Stimulated activated CD4-positive, alpha-beta T cell treated with anti-CD3 and anti-CD28 coated beads, TNF-alpha, amount 100 ng/mL, for 24 hours (primary cell): ENCODE measurements at regions not wholly inside any gene's neighbourhood (a gene's known extent, or its start where the extent isn't known, plus 50 kb on each side); places are given as distances from the start of the nearest gene placed in this dataset.
"Not testable (repeated sequence)": the region's sequence is repeated elsewhere in the genome, so short reads cannot be mapped to it uniquely, and the experiment has no call there.

ENCODE experiments used
- DNase-seq, 3 experiments: peaks; one replicate each; pipeline ENCODE4 v3.0.0-alpha.2; 2020; ENCODE audit warnings: low read depth in 3 of 3

DNA sequence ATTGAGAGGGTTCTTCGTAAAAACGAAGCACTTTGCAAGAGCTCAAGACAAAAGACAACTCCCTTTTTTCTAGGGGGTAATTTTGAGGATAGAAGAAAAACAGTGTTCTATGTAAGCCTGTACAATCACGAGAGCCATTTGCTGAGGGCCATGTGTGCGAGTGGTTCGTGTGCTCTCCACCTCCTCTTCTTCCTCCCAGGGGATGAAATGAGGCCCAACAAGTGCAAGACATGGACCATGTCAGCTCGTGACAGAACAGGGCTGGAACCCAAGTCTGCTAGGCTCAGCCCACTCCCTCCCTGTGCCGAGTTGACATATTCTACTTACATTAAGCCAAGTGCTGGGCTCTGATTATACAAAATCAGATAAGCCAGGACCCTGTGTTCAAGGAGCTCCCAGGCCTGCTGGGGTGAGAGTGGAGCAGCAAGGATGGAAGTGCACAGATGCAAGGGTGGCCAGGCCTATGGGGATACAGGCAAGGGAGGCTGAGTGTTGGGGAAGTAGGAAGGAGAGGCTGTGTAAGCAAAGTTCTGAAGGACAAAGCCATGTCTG, 97.9 kb upstream of the MSX2 start:
- DNase-seq, result no peak

DNA sequence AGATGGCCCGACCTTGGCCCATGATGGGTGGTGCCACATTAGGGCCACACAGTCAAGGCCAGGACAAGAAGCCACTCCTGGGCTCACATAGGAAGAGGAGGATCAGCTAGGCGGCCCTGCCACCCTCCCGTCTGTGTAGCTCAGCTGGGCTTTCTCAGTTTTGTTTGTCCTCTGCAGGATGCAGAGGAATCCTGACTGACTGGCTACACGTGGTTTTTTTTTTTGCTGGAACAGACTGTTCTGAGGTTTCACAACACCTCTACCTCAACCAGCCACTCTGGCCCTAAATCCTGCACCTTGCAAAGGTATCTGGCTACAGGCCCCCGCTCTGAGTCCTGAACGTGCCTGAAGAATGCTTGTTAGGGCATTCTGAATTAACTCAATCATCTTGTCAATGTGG, 88.3 kb upstream of the MSX2 start:
- no peak for DNase-seq

DNA sequence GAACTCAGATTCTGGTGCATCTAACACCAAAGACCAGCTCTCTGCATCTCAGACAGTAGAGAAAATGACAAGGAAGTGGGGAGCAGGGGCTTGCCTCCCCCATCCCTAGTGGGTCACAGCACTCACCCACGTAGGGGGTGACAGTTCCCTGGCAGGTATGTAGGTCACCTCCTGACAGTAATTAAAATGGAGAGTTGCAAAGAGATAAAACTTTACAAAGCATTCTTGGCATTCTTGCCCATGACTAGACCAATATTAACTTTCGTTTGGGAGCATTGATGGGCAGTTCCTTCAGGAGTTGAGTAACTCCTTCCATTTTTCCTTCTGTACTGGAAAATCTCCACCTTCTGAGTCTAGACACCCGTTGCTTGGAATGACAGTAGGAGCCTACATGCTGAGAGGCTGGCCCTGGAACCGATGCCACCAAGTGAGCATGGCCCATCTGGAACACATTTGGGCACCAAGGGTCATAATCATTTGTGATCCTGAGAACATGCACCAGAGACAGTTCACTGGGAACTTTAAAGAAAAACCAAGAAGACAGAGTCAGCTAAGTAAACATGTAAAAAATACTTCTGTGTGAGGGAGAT, 81.5 kb upstream of the MSX2 start:
- DNase-seq, result no peak

DNA sequence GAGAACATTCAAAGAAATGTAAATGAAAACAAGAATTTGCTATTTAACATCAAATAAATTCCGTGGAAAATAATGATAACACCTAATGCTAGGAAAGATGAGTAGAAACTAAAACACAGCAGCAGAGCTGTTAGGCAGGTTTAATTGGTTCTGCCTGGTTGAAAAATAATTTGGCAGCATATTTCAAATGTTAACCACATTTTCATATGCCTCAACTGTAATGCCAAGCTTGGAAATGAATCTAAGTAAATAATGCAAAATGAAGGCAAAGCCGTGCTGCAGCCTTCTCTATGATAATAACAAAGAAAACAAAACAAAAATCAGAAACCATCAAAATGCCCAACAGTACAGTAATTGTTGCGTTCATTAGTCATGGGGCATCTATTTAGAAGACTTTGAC, 79.9 kb upstream of the MSX2 start:
- DNase-seq, result no peak

DNA sequence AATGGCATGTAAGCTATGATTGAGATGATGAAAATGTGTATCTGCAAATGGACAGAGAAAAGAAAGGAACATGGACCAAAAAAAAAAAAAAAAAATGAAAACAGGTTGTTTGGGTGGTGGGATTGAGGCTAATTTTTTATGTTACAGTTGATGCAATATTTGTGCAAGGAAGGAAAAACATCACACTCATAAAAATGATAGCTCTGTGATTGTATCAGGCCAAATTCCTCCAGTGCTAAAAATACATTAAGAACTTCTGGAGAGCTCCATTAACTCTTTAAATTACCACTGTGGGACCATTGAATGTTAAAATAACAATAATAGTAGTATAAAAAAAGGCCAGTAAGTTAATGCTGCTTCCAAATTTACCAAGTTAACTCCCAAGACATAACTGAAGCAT, 79.5 kb upstream of the MSX2 start:
- no peak for DNase-seq

DNA sequence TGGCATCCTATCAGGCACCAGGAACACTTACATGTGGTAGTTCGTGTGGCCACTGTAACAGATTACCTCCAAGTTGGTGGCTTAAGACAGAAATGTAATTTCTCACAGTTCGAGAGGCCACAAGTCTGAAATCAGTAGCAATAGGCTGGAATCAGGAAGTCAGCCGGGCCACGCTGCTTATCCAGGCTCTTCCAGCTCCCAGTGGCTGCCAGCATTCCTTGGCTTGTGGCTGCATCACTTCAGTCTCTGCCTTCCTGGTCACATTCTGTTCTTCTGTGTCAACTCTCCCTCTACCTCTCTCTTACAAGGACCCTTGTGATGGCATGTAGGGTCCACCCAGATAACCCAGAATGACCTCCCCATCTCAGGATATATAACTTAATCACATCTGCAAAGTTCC, 78.7 kb upstream of the MSX2 start:
- DNase-seq, result no peak

DNA sequence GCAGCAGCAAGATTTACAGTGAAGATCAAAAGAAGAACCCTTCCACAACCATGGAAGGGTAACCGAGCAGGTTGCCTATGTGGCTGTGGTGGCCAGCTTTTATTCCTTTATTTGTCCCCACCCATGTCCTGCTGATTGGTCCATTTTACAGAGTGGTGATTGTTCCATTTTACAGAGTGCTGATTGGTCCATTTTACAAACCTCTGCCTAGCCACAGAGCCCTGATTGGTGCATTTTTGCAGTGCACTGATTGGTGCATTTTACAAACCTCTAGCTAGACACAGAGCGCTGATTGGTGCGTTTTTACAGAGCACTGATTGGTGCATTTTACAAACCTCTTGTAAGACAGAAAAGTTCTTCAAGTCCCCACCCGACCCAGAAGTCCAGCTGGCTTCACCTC, 75.8 kb upstream of the MSX2 start:
- not testable (repeated sequence) for DNase-seq

DNA sequence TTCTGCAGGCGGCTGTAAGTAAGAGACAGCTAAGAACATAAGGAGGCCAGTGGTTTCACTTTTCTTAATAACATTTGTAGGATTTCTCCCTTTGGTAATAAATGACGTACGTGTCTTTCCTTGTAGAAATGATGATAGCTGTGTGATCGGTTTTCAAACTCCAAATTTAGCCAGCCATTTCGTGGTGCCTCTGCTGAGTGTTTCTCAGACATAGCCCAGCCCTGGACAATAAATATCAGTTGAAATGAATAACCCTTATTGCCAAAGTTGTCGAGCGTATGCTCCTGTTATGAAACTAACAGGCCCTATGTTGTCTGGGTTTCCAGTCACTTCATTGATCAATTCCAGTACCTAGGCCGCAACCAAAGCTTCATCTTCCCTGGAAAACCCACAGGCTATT, 75.0 kb upstream of the MSX2 start:
- no peak for DNase-seq

DNA sequence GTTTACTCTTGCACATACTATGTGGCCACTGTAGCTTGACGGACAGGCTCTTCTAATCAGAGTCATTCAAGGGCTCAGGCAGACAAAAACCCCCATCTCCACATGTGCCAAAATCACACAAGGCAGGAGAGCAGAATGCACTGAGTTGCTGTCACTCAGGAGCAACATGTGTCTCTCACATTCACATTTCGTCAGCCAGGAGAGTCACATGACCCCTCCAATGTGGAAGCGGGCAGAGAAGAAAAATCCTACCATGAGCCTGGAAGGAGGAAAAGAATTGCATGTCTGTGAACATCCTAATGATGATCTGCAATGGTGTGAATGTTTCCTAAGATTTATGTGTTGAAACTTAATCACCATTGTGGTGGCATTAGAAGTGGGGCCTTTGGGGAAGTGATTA, 69.9 kb upstream of the MSX2 start:
- DNase-seq, result no peak

DNA sequence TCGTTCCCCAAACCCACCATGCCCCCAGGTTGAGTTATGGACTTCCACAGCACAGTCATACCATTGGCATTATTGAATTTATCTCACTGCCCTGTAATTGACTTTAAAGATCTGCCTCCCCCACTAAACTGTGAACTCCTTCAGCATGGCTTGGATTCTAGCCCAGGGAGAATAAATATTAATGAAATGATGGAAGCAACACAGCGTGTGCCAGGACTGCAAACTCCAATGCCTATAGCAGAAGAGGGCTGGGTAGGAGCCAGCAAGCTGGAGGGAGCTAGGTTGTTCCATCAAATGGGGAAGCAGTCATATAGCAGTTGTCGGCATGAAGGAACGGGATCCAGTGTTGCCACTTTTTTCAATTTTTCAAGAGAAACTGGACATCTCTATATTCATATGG, 69.0 kb upstream of the MSX2 start:
- DNase-seq, result no peak

DNA sequence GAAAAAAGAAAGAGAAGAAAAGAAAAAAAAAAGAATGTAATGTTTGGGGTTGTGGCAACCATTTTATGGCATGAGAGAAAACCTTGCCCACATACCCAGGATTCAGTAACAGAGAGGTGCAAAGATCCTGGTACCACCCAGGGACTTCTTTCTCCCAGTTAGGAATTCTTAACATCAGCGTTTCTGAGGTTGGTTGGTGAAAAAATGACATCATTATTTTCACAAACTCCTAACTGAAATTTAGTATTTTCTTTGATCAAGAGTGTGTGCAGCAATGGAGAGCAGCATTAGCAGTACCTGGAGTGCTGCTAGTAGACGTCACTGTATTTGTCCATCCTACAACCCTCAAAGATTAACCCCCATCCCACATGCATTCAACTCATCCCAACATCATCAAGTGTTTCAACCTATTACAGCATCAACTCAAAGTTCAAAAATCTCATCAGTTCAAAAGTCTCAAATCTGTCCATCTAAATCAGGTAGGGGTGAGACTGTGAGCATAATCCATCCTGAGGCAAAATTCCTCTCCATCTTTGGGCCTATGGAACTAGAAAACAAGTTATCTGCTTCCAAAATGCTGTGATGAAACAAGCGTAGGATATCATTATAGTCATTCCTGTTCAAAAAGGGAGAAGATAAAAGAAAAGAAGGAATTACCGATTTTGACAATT, 60.1 kb upstream of the MSX2 start:
- DNase-seq, result no peak

DNA sequence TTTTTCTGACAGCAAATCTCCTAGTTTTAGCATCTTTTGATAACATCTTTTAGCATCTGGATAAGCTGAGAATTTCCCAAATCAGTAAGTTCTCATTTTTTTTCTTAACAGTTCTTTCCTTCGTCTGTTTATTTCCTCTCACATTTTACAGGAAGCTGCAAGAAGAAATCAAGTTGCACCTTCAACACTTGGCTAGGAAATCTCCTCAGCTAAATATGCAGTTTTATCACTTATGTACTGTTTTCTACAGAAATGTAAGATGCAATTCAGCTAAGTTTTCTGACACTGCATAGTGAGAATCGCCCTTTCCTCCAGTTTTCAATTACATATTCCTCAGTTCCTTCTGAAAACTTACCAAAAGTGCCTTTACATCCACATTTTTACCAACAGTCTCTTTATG, 59.0 kb upstream of the MSX2 start:
- DNase-seq, result no peak

DNA sequence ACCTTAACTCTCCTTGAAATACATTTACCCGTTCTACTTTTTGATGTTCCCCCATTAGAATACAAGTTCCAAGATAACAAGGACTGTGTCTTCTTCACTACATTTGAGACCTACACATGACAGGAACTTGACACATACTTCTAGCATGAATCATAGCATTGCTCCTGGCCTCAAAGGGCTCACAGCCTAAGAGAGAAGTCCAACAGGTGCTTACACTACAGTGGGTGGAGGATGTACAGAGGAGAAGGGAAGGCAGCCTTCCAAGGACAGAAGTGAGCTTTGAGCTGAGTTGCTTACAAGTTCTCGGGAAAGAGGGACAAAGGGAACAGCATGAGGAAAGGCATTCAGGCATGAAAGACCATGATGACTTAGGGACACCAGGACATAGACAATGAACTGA, 56.9 kb upstream of the MSX2 start:
- no peak for DNase-seq

DNA sequence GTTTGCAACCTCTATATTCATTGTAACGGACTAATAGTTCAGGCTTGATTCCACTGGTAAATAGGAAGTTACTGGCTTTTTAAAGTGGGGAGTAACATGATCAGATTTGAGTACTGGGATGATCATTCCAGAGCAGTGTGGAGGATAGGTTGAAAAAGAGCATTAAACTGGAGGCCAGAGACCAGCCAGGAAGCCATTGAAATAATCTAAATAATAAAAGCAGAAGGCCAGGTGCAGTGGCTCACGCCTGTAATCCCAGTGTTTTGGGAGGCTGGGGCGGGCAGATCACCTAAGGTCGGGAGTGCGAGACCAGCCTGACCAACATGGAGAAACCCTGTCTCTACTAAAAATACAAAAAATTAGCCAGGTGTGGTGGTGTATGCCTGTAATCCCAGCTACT, 56.0 kb upstream of the MSX2 start:
- no peak for DNase-seq
